GM23338 (cell line): ENCODE measurements at regions not wholly inside any gene's neighbourhood (a gene's known extent, or its start where the extent isn't known, plus 50 kb on each side); places are given as distances from the start of the nearest gene placed in this dataset.

Experiments
- ATAC-seq: fragments of 200-7000 bp; cut with Tn5 transposase; 3 replicates; pipeline ENCODE4 v1.9.1; 2020
- DNase-seq: peaks from one replicate; pipeline ENCODE4 v3.0.0-alpha.2; 2015; ENCODE audit warnings: low spot score
- H2AFZ ChIP-seq: fragments of 200-600 bp; sonication (generic); 2 replicates; pipeline ENCODE4 v1.8.0; 2016; ENCODE audit warnings: antibody characterized with exemption, mild to moderate bottlenecking, moderate library complexity
- H3F3A ChIP-seq: fragments of 200-600 bp; sonication (generic); replicated peaks from 2 replicates; pipeline ENCODE4 v1.8.0; 2017; ENCODE audit warnings: antibody characterized with exemption, mixed run types, low read depth
- H3K27ac ChIP-seq: fragments of 200-600 bp; sonication (generic); 2 replicates; pipeline ENCODE4 v1.6.1; 2016; ENCODE audit warnings: low read depth
- H3K27me3 ChIP-seq: fragments of 200-600 bp; sonication (generic); 2 replicates; pipeline ENCODE4 v1.8.0; 2016; ENCODE audit warnings: mild to moderate bottlenecking, mixed run types, moderate library complexity; ENCODE audit not compliant: insufficient read depth
- H3K36me3 ChIP-seq: fragments of 200-600 bp; sonication (generic); 2 replicates; pipeline ENCODE4 v1.8.0; 2016; ENCODE audit warnings: mild to moderate bottlenecking; ENCODE audit not compliant: insufficient read depth
- H3K4me1 ChIP-seq: fragments of 200-600 bp; sonication (generic); 2 replicates; pipeline ENCODE4 v1.8.0; 2016; ENCODE audit warnings: mild to moderate bottlenecking, moderate library complexity; ENCODE audit not compliant: insufficient read depth
- H3K4me2 ChIP-seq: fragments of 200-600 bp; sonication (generic); 2 replicates; pipeline ENCODE4 v1.7.1; 2017; ENCODE audit warnings: mixed run types
- H3K4me3 ChIP-seq: fragments of 200-600 bp; sonication (generic); 2 replicates; pipeline ENCODE4 v1.6.1; 2016; ENCODE audit warnings: mixed run types
- H3K79me2 ChIP-seq: fragments of 200-600 bp; sonication (generic); replicated peaks from 2 replicates; pipeline ENCODE4 v1.8.0; 2017; ENCODE audit warnings: mild to moderate bottlenecking; ENCODE audit not compliant: insufficient read depth
- H3K9me2 ChIP-seq: fragments of 200-600 bp; sonication (generic); 2 replicates; pipeline ENCODE4 v1.8.0; 2017; ENCODE audit not compliant: insufficient read depth
- H4K20me1 ChIP-seq: fragments of 200-600 bp; sonication (generic); replicated peaks from 2 replicates; pipeline ENCODE4 v1.8.0; 2017; ENCODE audit warnings: mild to moderate bottlenecking; ENCODE audit not compliant: insufficient read depth
- H3K27ac Mint-ChIP-seq: 2 replicates; pipeline ENCODE4 v1.8.0; 2020; ENCODE audit warnings: inconsistent platforms, mild to moderate bottlenecking, moderate library complexity, mixed read lengths
- H3K27me3 Mint-ChIP-seq: 3 replicates; pipeline ENCODE4 v1.8.0; 2022; ENCODE audit warnings: low read depth, mild to moderate bottlenecking, moderate library complexity, mixed read lengths, inconsistent platforms; ENCODE audit not compliant: insufficient read depth, poor library complexity
- H3K36me3 Mint-ChIP-seq: 3 replicates; pipeline ENCODE4 v1.8.0; 2021; ENCODE audit warnings: low read depth, mild to moderate bottlenecking, inconsistent platforms, moderate library complexity, mixed read lengths
- H3K4me1 Mint-ChIP-seq: 3 replicates; pipeline ENCODE4 v1.8.0; 2020; ENCODE audit warnings: mild to moderate bottlenecking, inconsistent platforms, mixed read lengths
- H3K4me3 Mint-ChIP-seq: 3 replicates; pipeline ENCODE4 v1.8.0; 2021; ENCODE audit warnings: moderate library complexity, mild to moderate bottlenecking, inconsistent platforms, mixed read lengths
- H3K9me3 Mint-ChIP-seq: 3 replicates; pipeline ENCODE4 v1.8.0; 2020; ENCODE audit warnings: moderate library complexity, mild to moderate bottlenecking, inconsistent platforms, mixed read lengths
- CREB1 ChIP-seq: fragments of 250-450 bp; sonication (Bioruptor Pico); IDR thresholded peaks from 2 replicates; pipeline ENCODE4 v1.5.0; 2020; ENCODE audit warnings: low read depth, mild to moderate bottlenecking, moderate library complexity
- EZH2 ChIP-seq: fragments of 200-600 bp; sonication (generic); IDR thresholded peaks from one replicate; pipeline ENCODE4 v1.8.0; 2017; ENCODE audit warnings: antibody characterized with exemption, mild to moderate bottlenecking, low read depth; ENCODE audit not compliant: unreplicated experiment
- EZH2phosphoT487 ChIP-seq: fragments of 200-600 bp; sonication (generic); IDR thresholded peaks from one replicate; pipeline ENCODE4 v1.8.1; 2018; ENCODE audit warnings: antibody characterized with exemption; ENCODE audit not compliant: unreplicated experiment
- JUNB ChIP-seq: IDR thresholded peaks from one replicate; pipeline ENCODE4 v1.6.1; 2016; ENCODE audit warnings: antibody characterized with exemption; ENCODE audit not compliant: unreplicated experiment
- NANOG ChIP-seq: IDR thresholded peaks from 2 replicates; pipeline ENCODE4 v1.6.1; 2016; ENCODE audit warnings: antibody characterized with exemption, borderline replicate concordance
- POLR2AphosphoS5 ChIP-seq: IDR thresholded peaks from 2 replicates; pipeline ENCODE4 v1.6.1; 2016; ENCODE audit warnings: antibody characterized with exemption, low read depth
- STAT1 ChIP-seq: IDR thresholded peaks from one replicate; pipeline ENCODE4 v1.6.1; 2016; ENCODE audit warnings: antibody characterized with exemption; ENCODE audit not compliant: unreplicated experiment
- ZNF114 ChIP-seq: fragments of 250-450 bp; sonication (Bioruptor Pico); IDR thresholded peaks from 2 replicates; pipeline ENCODE4 v1.5.0; 2020; ENCODE audit warnings: mild to moderate bottlenecking, moderate library complexity
- ZNF331 ChIP-seq: fragments of 250-450 bp; sonication (Bioruptor Pico); IDR thresholded peaks from 2 replicates; pipeline ENCODE4 v1.5.0; 2020; ENCODE audit warnings: low read depth, mild to moderate bottlenecking, moderate library complexity
- TF ChIP-seq, protein P1 (sequence below): fragments of 250-450 bp; sonication (Bioruptor Pico); IDR thresholded peaks from 2 replicates; pipeline ENCODE4 v1.5.0; 2020; ENCODE audit warnings: mild to moderate bottlenecking, moderate library complexity
- TF ChIP-seq, protein P2 (sequence below), 2 experiments: fragments of 200-600 bp in 1 of 2; sonication (generic) in 1 of 2; conservative IDR thresholded peaks; 2 replicates each; pipeline versions ENCODE4 v1.5.1 to v1.6.1; 2016 to 2017; ENCODE audit warnings: antibody characterized with exemption in 2 of 2, low read depth in 2 of 2, mild to moderate bottlenecking in 2 of 2, moderate library complexity in 1 of 2
- TF ChIP-seq, protein P3 (sequence below): IDR thresholded peaks from one replicate; pipeline ENCODE4 v1.6.1; 2018; ENCODE audit warnings: antibody characterized with exemption; ENCODE audit not compliant: unreplicated experiment
- TF ChIP-seq, protein P4 (sequence below): IDR thresholded peaks from 2 replicates; pipeline ENCODE4 v1.6.1; 2016; ENCODE audit warnings: antibody characterized with exemption

DNA sequence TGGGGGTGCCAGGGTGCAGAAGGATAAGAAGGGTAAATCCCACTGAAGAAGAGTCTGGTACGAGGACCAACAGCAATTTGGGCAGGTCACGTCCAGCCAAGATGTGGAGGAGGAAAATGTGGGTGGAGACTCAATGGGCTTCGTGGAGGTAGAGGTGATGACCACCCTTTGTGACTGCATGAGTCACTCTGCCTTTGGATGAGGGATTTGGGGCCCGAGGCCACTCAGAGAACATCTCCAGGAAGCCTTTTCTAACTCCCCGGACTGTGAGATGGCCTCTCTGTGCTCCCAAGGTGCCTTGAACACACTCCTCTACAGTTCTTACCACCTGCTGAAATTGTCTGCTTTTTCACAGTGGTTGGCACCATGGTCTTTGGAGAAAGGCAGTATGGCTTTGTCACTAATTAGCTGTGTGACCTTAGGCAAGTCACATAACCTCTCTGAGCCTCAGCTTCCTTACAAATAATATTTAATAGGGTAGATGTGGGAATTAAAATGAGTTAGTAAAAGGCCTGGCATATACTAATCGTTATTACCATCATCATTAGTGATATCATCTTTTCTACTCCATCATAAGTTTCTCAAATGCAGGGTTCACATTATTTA lies 67.0 kb upstream of the ARHGAP5 start:
- DNase-seq (no peak), ATAC-seq (no peak)
- H3K27ac ChIP-seq: no peak overlapping the region
- no peak overlapping the region for H3K27ac Mint-ChIP-seq
- H3K36me3 ChIP-seq: no peaks in the 10 kb centered on the region
- peaks cover 15% of the 10 kb centered on the region for H3K4me1 Mint-ChIP-seq
- H3K4me3 ChIP-seq: no peak overlapping the region
- 0 out of 2 replicates have a peak, but pooled peaks cover 7% of the 10 kb centered on the region for H3K4me1 ChIP-seq
- no peak overlapping the region for H3K4me3 Mint-ChIP-seq
- no peaks in the 10 kb centered on the region; the same call in 2 of the 3 replicates for H3K9me3 Mint-ChIP-seq
- 0 out of 2 replicates have a peak, but pooled peaks cover 6% of the 10 kb centered on the region for H3K9me2 ChIP-seq
- TF ChIP-seq, protein P1, sequence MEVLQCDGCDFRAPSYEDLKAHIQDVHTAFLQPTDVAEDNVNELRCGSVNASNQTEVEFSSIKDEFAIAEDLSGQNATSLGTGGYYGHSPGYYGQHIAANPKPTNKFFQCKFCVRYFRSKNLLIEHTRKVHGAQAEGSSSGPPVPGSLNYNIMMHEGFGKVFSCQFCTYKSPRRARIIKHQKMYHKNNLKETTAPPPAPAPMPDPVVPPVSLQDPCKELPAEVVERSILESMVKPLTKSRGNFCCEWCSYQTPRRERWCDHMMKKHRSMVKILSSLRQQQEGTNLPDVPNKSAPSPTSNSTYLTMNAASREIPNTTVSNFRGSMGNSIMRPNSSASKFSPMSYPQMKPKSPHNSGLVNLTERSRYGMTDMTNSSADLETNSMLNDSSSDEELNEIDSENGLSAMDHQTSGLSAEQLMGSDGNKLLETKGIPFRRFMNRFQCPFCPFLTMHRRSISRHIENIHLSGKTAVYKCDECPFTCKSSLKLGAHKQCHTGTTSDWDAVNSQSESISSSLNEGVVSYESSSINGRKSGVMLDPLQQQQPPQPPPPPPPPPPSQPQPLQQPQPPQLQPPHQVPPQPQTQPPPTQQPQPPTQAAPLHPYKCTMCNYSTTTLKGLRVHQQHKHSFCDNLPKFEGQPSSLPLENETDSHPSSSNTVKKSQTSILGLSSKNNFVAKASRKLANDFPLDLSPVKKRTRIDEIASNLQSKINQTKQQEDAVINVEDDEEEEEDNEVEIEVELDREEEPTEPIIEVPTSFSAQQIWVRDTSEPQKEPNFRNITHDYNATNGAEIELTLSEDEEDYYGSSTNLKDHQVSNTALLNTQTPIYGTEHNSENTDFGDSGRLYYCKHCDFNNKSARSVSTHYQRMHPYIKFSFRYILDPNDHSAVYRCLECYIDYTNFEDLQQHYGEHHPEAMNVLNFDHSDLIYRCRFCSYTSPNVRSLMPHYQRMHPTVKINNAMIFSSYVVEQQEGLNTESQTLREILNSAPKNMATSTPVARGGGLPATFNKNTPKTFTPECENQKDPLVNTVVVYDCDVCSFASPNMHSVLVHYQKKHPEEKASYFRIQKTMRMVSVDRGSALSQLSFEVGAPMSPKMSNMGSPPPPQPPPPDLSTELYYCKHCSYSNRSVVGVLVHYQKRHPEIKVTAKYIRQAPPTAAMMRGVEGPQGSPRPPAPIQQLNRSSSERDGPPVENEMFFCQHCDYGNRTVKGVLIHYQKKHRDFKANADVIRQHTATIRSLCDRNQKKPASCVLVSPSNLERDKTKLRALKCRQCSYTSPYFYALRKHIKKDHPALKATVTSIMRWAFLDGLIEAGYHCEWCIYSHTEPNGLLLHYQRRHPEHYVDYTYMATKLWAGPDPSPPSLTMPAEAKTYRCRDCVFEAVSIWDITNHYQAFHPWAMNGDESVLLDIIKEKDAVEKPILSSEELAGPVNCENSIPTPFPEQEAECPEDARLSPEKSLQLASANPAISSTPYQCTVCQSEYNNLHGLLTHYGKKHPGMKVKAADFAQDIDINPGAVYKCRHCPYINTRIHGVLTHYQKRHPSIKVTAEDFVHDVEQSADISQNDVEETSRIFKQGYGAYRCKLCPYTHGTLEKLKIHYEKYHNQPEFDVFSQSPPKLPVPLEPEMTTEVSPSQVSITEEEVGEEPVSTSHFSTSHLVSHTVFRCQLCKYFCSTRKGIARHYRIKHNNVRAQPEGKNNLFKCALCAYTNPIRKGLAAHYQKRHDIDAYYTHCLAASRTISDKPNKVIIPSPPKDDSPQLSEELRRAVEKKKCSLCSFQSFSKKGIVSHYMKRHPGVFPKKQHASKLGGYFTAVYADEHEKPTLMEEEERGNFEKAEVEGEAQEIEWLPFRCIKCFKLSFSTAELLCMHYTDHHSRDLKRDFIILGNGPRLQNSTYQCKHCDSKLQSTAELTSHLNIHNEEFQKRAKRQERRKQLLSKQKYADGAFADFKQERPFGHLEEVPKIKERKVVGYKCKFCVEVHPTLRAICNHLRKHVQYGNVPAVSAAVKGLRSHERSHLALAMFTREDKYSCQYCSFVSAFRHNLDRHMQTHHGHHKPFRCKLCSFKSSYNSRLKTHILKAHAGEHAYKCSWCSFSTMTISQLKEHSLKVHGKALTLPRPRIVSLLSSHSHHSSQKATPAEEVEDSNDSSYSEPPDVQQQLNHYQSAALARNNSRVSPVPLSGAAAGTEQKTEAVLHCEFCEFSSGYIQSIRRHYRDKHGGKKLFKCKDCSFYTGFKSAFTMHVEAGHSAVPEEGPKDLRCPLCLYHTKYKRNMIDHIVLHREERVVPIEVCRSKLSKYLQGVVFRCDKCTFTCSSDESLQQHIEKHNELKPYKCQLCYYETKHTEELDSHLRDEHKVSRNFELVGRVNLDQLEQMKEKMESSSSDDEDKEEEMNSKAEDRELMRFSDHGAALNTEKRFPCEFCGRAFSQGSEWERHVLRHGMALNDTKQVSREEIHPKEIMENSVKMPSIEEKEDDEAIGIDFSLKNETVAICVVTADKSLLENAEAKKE: no peak
- TF ChIP-seq JUNB (no peak), ZNF331 (no peak), POLR2AphosphoS5 (no peak), EZH2 (no peak), ZNF114 (CRISPR knock-in tag) (no peak), EZH2phosphoT487 (no peak), NANOG (no peak), STAT1 (no peak), CREB1 (CRISPR knock-in tag) (no peak)
- TF ChIP-seq, protein P2, sequence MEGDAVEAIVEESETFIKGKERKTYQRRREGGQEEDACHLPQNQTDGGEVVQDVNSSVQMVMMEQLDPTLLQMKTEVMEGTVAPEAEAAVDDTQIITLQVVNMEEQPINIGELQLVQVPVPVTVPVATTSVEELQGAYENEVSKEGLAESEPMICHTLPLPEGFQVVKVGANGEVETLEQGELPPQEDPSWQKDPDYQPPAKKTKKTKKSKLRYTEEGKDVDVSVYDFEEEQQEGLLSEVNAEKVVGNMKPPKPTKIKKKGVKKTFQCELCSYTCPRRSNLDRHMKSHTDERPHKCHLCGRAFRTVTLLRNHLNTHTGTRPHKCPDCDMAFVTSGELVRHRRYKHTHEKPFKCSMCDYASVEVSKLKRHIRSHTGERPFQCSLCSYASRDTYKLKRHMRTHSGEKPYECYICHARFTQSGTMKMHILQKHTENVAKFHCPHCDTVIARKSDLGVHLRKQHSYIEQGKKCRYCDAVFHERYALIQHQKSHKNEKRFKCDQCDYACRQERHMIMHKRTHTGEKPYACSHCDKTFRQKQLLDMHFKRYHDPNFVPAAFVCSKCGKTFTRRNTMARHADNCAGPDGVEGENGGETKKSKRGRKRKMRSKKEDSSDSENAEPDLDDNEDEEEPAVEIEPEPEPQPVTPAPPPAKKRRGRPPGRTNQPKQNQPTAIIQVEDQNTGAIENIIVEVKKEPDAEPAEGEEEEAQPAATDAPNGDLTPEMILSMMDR (conservative IDR thresholded peaks at IDR 0.05; ENCODE audit: low read depth in 2 of 2): no peak
- TF ChIP-seq, protein P3, sequence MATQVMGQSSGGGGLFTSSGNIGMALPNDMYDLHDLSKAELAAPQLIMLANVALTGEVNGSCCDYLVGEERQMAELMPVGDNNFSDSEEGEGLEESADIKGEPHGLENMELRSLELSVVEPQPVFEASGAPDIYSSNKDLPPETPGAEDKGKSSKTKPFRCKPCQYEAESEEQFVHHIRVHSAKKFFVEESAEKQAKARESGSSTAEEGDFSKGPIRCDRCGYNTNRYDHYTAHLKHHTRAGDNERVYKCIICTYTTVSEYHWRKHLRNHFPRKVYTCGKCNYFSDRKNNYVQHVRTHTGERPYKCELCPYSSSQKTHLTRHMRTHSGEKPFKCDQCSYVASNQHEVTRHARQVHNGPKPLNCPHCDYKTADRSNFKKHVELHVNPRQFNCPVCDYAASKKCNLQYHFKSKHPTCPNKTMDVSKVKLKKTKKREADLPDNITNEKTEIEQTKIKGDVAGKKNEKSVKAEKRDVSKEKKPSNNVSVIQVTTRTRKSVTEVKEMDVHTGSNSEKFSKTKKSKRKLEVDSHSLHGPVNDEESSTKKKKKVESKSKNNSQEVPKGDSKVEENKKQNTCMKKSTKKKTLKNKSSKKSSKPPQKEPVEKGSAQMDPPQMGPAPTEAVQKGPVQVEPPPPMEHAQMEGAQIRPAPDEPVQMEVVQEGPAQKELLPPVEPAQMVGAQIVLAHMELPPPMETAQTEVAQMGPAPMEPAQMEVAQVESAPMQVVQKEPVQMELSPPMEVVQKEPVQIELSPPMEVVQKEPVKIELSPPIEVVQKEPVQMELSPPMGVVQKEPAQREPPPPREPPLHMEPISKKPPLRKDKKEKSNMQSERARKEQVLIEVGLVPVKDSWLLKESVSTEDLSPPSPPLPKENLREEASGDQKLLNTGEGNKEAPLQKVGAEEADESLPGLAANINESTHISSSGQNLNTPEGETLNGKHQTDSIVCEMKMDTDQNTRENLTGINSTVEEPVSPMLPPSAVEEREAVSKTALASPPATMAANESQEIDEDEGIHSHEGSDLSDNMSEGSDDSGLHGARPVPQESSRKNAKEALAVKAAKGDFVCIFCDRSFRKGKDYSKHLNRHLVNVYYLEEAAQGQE: no peak
- TF ChIP-seq, protein P4, sequence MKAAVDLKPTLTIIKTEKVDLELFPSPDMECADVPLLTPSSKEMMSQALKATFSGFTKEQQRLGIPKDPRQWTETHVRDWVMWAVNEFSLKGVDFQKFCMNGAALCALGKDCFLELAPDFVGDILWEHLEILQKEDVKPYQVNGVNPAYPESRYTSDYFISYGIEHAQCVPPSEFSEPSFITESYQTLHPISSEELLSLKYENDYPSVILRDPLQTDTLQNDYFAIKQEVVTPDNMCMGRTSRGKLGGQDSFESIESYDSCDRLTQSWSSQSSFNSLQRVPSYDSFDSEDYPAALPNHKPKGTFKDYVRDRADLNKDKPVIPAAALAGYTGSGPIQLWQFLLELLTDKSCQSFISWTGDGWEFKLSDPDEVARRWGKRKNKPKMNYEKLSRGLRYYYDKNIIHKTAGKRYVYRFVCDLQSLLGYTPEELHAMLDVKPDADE: no peak
- no peaks in the 10 kb centered on the region for H3F3A ChIP-seq
- no peaks in the 10 kb centered on the region for H3K79me2 ChIP-seq
- H3K27me3 ChIP-seq: no peaks in the 10 kb centered on the region
- H3K27me3 Mint-ChIP-seq: peaks cover 4% of the 10 kb centered on the region
- no peaks in the 10 kb centered on the region for H3K36me3 Mint-ChIP-seq
- no peak overlapping the region for H3K4me2 ChIP-seq
- H2AFZ ChIP-seq: no peak overlapping the region; the same call in 1 of the 2 replicates
- no peaks in the 10 kb centered on the region for H4K20me1 ChIP-seq
